NB4 (cell line): ENCODE measurements at regions not wholly inside any gene's neighbourhood (a gene's known extent, or its start where the extent isn't known, plus 50 kb on each side); places are given as distances from the start of the nearest gene placed in this dataset.

Source experiments
- CTCF ChIP-seq: IDR thresholded peaks from one replicate; pipeline ENCODE4 v1.5.1; 2012; ENCODE audit warnings: low read depth, low read length
- MAX ChIP-seq: IDR thresholded peaks from 2 replicates; pipeline ENCODE4 v1.6.1; 2011; ENCODE audit warnings: low read depth, low read length

GRCh38 chr2:104052356-104052755, 801.6 kb upstream of the POU3F3 start:
- TF ChIP-seq CTCF (no peak), MAX (no peak)
